Posterior vena cava (tissue), 2 donors: ENCODE measurements at regions not wholly inside any gene's neighbourhood (a gene's known extent, or its start where the extent isn't known, plus 50 kb on each side); places are given as distances from the start of the nearest gene placed in this dataset.
"Not testable (repeated sequence)": the region's sequence is repeated elsewhere in the genome, so short reads cannot be mapped to it uniquely, and the experiment has no call there.

ENCODE experiments used
- DNase-seq: peaks from one replicate; pipeline ENCODE4 v3.0.0-alpha.2; 2020; ENCODE audit warnings: low spot score
- intact Hi-C, 2 donors: fragments of 100-400 bp; cut with DNase I; formaldehyde crosslinking; loops; one replicate each; pipeline versions ENCODE4 v1.14.1 to v1.14.2; 2022 to 2023
- donor health status: DM: yes; HTN: yes; CAD: no.
- donor health status: DM: yes; HTN: yes; CAD: no.

- intact Hi-C loops: loop anchor here in 1 of 2 donors (5.0 kb wide), 2 partner anchors 288 to 1303 kb away; no protein-coding TSS in a partner anchor
- no peak for DNase-seq
Measured at GRCh38 chr21:38089763-38090046, 167.1 kb upstream of the KCNJ15 start.

- intact Hi-C loops: loop anchor here in 1 of 2 donors (5.0 kb wide), 1 partner anchor 1301 kb away; no protein-coding TSS in a partner anchor
- DNase-seq: not testable (repeated sequence)
Measured at GRCh38 chr21:38091061-38091460, 165.7 kb upstream of the KCNJ15 start.

GRCh38 chr21:38092051-38092450, 164.7 kb upstream of the KCNJ15 start:
- DNase-seq: no peak
- intact Hi-C loops: loop anchor here in 1 of 2 donors (5.0 kb wide), 1 partner anchor 1300 kb away; no protein-coding TSS in a partner anchor

GRCh38 chr21:38095220-38095619, 161.6 kb upstream of the KCNJ15 start:
- intact Hi-C loops: no loop called here
- no peak for DNase-seq

- intact Hi-C loops: no loop called here
Measured at GRCh38 chr21:38097789-38098188, 159.0 kb upstream of the KCNJ15 start.

GRCh38 chr21:38112219-38112789, 144.5 kb upstream of the KCNJ15 start:
- DNase-seq: no peak
- intact Hi-C loops: no loop called here

More at GRCh38 chr21:38097789-38098188, 159.0 kb upstream of the KCNJ15 start:
- DNase-seq: no peak

GRCh38 chr21:38114717-38115333, 142.0 kb upstream of the KCNJ15 start:
- no peak for DNase-seq
- intact Hi-C loops: no loop called here

GRCh38 chr21:38115870-38116269, 140.9 kb upstream of the KCNJ15 start:
- intact Hi-C loops: no loop called here
- no peak for DNase-seq

- DNase-seq: no peak
- intact Hi-C loops: no loop called here
Measured at GRCh38 chr21:38119793-38120192, 137.0 kb upstream of the KCNJ15 start.

- intact Hi-C loops, DNase-seq: not testable (repeated sequence)
Measured at GRCh38 chr21:38120679-38120983, 136.2 kb upstream of the KCNJ15 start.

- DNase-seq: no peak
- intact Hi-C loops: no loop called here
Measured at GRCh38 chr21:38120984-38121855, 135.6 kb upstream of the KCNJ15 start.

- DNase-seq: no peak
- intact Hi-C loops: no loop called here
Measured at GRCh38 chr21:38121888-38122720, 134.7 kb upstream of the KCNJ15 start.

GRCh38 chr21:38123626-38124025, 133.2 kb upstream of the KCNJ15 start:
- no peak for DNase-seq
- intact Hi-C loops: no loop called here

GRCh38 chr21:38126666-38127303, 130.0 kb upstream of the KCNJ15 start:
- intact Hi-C loops: no loop called here
- no peak for DNase-seq

- DNase-seq: no peak
- intact Hi-C loops: no loop called here
Measured at GRCh38 chr21:38129711-38130110, 127.1 kb upstream of the KCNJ15 start.

- intact Hi-C loops: no loop called here
Measured at GRCh38 chr21:38133240-38133639, 123.6 kb upstream of the KCNJ15 start.

GRCh38 chr21:38134084-38134873, 122.5 kb upstream of the KCNJ15 start:
- intact Hi-C loops: no loop called here
- no peak for DNase-seq

More at GRCh38 chr21:38133240-38133639, 123.6 kb upstream of the KCNJ15 start:
- no peak for DNase-seq

- intact Hi-C loops: no loop called here
- DNase-seq: no peak
Measured at GRCh38 chr21:38136201-38136600, 120.6 kb upstream of the KCNJ15 start.
